Middle frontal gyrus (tissue), 1 donor: ENCODE measurements at regions not wholly inside any gene's neighbourhood (a gene's known extent, or its start where the extent isn't known, plus 50 kb on each side); places are given as distances from the start of the nearest gene placed in this dataset.
"Not testable (repeated sequence)": the region's sequence is repeated elsewhere in the genome, so short reads cannot be mapped to it uniquely, and the experiment has no call there.

ENCODE experiments used
- DNase-seq: peaks from one replicate; pipeline ENCODE4 v3.0.0-alpha.2; 2015; ENCODE audit warnings: low spot score; ENCODE audit errors: extremely low spot score

DNA sequence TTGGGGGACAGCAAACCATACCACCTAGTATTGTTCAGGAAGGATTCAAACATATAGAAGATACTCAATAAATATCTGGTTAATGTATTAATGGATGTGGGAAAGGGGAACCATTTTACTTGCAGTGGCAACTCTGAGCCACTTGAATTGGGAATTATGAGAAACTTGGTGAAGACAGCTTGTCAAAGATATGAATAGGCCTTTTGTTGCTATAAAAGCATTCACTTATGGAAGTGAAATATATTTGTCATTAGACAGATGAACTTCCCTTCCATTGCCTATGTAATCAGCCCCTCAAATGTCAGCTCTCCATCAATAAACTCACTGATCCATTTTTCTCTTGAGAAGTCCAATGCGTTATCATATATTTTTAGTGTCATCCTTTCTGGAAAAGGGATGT lies 56.1 kb downstream of the GPR85 start:
- DNase-seq: no peak

DNA sequence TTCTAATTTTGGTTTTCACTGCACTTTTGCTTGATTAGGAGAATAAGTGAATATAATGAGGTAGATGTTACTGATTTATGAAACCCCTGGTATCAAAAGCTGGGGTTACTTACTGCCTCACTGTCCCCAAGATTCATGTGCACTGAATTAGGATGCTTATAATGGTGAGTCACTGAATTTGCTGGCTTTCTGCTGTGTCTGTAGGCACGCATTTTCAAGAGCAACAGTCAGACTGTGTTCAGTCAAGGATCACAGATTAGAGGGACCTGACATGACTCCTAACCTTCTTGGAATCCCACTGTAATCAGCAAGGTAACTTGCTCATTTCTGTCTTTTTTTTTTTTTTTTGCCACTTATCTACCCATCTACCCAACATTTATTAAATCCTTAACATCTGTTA lies 59.7 kb downstream of the GPR85 start:
- no peak for DNase-seq

DNA sequence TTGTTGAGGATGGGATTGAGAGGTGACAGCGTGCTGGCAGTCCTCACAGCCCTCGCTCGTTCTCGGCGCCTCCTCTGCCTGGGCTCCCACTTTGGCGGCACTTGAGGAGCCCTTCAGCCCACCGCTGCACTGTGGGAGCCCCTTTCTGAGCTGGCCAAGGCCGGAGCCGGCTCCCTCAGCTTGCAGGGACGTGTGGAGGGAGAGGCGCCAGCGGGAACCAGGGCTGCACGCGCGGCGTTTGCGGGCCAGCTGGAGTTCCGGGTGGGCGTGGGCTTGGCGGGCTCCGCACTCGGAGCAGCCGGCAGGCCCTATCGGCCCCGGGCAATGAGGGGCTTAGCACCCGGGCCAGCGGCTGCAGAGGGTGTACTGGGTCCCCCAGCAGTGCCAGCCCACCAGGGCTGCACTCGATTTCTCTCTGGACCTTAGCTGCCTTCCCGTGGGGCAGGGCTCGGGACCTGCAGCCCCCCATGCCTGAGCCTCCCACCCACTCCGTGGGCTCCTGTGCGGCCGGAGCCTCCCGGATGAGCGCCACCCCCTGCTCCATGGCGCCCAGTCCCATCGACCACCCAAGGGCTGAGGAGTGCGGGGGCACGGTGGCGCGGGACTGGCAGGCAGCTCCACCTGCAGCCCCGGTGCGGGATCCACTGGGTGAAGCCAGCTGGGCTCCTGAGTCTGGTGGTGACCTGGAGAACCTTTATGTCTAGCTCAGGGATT lies 69.3 kb downstream of the GPR85 start:
- DNase-seq: not testable (repeated sequence)

DNA sequence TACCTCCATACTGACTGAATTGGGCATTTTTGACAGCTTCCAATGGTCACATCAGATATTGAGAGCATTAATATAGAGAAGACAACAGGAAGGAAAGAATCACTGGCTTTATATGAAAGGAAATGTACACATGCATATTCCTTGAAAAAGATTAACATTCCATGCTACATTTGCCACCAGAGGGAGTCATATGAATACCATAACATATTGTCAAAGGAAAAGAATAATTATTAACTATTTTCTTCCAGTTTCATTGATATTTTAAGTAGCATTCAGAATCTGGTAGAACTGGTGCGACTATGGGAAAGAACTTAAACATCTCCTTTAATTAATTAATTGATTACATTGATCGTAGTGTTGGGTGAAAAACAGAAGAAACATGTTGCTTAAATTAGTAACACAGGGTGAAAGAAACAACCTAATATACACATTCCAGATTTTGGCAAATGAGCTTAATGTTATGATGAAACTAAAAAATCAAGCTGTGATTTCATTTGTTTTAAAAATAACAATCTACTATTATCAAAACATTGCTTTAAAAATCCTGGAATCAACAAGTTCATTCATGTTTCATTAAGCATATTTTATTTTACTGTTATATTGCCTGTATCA lies 71.5 kb downstream of the GPR85 start:
- DNase-seq: peak; percentile 27

DNA sequence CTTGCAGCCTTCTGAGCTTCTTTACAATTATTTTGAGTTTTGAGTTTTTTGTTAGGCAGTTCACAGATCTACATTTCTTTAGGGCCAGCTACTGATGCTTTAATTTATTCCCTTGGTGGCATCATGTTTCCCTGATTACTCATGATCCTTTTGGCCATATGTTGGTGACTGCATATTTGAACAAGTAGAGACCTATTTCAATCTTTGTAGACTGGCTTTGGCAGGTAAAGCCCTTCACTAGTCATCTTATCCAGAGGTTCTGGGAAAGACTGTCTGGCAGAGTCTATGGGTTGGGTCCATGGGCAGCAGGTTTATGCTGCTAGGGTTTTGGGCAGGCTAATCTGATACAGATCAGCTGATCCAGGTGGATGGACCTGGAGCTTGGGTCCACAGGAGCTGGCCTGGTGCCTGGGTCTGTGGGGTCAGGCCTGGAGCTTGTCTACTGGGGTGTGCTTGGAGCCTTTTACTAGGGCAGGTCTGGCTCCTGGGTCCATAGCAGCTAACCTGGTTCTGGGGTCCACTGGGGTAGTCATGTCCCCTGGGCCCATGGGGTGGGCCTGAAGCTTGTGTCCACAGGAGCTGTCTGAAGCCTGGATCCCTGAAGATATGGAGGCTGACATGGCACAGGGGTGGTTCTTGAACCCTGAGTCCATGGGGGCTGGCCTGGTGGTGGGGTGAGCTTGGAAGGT lies 72.7 kb downstream of the GPR85 start:
- DNase-seq: no peak

DNA sequence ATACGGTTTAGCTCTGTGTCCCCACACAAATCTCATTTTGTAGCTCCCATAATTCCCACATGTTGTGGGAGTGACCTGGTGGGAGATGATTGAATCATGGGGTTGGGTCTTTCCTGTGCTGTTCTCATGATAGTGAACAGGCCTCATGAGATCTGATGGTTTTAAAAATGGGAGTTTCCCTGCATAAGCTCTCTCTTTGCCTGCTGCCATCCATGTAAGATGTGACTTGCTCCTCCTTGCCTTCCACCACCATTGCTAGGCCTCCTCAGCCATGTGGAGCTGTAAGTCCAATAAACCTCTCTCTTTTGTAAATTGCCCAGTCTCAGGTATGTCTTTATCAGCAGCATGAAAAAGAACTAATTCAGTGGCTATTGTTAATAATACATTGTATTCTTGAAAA lies 73.8 kb downstream of the GPR85 start:
- not testable (repeated sequence) for DNase-seq

DNA sequence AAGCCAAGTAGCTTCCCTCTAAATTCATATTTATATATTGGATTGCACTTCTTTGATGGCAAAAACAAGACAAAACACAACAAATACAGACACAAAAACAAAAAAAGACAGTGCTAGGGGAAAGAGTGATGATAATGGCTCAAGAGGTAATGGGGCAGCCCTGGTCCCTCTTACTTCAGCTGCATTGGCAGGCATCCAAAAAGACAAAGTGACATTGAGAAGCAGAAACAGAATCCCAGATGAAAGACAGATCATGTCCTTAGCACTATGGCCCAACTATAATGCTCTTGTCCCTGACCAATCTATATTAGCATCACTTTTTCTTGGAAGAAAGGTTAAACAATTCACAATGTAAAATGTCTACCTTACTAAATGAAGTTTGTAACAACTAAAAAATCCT lies 76.2 kb downstream of the GPR85 start:
- no peak for DNase-seq

DNA sequence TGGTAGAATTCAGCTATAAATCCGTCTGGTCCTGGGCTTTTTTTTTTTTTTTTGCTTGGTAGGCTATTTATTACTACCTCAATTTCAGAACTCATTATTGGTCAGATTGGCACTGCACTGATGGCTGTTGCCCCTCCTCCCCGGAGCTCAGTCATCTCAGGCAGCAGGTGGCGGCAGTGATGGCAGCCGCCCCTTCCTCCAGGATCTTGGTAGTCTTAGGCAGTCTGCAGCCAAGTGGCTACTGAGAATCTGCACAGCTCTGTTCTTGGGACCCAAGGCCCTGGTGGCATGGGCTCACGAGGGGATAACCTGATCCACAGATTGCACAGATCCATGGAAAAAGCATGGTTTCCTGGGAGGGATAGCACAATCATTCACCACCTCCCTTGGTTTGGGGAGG lies 77.9 kb downstream of the GPR85 start:
- no peak for DNase-seq

DNA sequence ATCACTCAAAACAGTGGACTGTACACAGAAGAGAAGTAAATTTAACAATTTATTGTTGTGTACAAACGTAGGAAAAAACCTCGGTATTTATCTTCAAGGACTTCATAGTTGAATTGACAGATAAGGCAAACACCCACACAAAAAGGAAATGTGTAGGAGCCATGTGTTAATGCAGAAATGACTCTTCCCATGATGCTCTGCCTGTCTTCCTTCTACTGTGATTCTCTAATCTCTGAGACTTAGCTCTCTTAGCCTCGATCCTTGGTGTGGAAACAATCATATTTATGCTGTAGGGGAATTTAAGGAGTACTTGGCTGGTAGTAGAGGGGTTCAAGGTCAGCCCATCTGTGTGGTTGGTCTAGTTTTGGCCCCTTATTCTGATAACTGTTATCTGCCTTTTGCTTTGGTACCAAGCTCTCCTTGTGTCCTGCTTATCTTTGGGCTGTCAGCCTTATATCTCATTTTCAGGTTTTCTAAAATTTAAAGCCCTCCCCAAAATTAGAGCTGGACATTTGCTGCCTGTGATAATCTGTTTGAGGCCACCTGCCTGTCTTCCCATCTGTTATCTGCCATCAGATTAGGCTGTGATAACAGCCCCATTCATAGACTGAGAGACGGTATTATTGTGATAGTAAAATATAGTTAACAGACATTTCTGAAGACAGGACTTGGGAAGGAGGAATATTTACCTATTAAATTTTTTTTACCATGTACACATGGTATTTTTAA lies 81.7 kb downstream of the GPR85 start:
- DNase-seq: no peak

DNA sequence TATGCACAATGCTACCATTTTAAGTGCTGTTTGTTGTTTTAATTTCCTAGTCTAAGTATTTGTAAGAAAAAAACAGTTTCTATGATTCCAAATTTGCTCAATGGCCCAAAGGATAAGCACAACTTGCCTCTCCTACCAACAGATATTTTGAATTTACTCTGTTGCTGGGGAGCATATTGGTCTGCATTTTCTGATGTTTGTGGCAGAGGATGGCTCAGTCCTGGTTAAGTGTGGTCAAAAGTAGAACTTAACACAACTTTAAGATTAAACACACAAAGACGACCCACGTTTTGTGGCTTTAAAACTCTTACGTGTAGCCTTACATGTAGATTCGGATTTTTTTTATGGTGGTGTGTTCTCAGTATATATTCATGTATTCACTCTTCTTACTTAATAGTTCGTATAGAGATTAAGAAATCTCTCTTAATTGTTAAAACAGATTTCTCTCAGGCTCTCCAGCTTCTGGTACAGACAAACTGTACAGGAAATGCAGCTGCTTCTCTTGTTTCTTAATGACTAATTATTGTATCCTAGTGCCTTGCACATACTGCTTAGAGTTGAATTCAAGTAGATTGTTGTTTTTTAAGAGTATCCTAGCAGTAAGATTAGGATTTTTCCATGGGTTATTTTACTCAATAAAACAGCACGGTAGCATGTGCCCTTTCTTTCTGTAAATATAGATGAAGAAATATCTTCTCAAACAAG lies 86.2 kb downstream of the GPR85 start:
- no peak for DNase-seq

DNA sequence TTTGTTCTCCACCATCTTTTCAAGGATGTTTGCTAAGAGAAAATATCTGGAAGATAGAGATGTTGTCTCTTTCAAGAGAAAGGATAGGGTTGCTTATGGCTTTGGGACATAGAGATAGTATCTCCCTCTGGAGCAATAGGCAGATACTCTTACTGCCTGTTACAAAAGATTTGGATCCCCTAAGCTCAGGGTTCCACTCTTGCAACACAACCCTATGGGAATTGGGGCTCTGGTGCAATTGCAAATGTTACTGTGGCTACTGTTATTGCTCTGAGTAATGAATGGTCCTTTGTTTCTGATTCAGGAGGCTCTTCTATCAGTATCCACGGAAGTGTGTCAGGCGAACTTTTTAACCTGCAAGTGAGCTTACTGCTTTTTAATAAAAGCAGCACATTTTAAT lies 88.8 kb downstream of the GPR85 start:
- DNase-seq: no peak

DNA sequence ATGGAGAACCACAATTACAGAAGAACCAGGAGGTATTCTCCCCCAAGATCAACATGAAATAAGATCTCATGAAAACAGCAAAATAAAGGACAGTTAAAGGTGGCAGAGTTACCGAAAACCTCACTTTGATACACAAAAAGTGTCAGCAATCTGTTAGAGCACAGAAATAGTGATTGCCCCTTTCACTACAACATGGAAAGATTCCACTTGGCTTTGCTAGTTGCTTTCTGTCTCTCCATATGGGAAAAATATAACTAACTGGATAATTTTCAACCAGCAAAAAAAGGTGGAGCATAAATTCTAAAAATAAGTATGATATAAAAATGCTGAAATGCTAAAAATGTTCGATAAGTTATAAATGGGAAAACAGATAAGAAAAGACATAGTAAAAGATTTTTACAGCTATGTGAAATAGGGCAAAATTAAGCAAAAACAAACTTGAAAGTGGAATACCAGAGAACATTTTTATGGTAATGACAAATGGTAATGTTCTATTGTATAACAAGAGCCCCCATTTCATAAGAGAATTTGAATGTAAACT lies 90.2 kb downstream of the GPR85 start:
- no peak for DNase-seq

DNA sequence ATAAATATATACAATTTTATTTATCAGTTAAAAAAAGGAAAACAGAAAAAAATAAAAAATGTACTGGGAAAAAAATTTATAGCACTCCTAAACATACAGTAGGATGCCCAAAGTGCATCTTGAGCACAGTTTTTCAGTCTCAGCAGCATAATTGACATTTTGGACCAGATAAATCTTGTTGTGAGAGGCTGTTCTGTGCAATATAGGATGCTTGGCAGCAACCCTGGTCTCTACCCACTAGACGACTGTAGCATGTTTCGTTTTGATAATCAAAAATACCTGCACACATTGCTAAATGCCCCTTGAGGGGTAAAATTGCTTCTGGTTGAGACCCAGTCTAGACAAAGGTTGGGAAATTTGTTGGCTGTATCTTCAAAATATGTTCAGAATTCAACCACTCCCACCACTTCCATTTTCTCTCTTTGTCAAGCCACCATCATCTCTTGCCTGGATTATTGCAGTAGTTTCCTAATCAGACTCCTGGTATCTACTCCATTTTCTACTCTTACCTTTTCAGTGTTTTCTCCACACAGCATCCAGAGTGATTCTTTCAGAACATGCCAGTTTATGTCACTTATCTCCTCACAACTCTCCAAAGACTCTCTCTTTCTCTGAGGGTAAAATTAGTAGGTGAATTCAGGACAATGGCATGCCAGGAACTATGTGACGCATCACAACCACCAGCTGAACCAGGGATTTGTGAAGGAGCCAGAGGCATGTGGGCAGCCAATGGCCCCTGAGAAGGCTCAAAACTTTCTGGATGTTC lies 91.4 kb downstream of the GPR85 start:
- no peak for DNase-seq

DNA sequence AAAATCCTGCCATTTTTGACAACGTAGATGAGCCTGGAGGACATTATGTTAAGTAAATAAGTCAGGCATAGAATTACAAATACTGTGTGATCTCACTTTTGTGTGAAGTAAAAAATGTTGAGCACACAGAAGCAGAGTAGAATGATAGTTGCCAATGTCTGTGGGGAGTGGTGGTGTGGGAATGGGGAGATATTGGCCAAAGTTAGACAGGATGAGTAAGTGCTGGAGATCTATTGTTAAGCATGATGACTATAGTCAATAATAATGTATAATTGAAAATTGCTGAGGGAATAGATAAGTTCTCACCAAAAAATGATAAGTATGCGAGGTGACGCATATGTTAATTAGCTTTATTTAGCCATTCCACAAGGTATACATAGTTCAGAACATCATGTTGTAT lies 92.0 kb downstream of the GPR85 start:
- no peak for DNase-seq

DNA sequence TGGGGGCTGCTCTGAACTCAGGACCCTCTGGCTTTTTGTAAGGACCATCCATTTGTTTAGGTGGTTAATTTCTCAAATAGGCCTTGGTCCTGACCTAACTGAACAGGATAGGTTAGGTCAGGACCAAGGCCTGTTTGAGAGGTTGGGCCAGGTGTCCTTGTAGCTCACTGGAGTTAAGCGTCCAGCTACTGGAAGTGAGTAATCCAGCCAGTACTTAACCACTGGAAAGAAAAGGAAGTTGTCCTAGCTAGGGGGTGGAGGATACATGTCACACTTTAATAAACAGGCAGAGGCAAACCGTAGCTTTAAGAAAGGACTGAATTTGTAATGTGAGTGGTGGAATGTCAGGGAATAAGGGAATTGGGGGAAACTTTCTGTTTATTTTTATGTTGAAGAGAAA lies 96.0 kb downstream of the GPR85 start:
- DNase-seq: no peak

DNA sequence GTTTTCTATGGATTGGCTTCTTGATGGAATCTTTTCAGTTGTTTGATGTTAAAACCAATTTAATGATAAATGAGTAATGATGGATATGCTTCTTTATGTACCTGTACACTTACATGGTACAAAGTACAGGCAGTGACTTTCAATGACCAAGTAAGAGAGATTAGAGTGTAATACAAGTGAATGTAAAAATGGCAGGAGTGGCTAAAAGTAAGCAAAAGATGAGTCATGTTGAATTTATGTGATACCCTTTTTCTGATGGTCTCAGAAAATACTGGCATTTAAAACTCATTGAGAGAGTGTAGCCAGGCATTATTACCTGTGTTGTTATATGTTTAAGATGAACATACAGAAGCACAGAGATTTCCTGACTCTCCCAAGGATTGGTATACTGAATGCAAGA lies 97.1 kb downstream of the GPR85 start:
- DNase-seq: no peak

DNA sequence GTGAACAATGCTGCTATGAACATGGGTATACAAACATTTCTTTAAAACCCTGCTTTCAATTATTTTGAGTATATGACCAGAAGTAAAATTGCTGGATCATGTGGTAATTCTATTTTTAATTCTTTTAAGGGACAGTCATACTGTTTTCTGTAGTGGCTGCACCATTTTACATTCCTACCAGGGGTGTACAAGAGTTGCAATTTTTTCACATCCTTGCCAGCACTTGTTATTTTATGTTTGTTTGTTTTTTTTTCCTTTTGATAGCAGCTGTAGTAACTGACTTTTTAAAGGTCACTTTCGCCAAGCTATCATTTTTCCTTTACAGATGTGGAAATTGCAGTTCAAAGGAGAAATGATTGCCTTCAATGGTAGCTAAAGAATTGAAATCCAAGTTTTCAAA lies 99.5 kb downstream of the GPR85 start:
- no peak for DNase-seq

DNA sequence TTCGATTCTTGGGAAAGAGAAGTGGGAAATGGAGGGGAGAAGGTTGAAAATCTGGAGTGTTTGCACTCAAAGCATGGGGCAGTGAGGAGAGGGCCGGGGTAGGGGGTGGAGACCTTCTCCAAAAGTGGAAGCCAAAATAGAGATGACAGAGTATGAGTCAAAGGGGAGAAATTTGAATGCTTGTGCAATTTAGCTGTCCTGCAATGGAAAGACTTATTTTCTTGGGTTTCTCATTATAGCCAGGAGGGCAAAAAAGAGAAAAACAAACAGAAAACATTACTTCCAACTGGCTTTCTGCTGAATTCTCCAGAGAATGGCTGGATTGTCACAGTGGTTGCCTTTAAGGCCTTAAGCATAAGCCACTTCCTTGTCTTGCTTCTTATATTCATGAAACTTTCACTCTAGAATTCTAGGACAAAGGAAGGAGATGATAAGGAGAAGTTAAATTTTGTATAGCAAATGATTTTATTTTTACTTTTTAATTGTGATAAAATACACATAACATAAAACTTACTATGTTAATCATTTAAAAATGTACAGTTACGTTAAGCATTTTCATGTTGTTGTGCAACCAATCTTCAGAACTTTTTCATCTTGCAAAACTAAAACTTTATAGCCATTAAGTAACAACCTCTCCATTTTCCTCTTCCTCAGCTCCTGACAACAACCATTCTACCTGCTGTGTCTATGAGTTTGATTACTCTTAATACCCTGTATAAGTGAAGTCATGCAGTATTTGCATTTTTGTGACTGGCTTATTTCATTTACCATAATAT lies 100.2 kb downstream of the GPR85 start:
- no peak for DNase-seq

DNA sequence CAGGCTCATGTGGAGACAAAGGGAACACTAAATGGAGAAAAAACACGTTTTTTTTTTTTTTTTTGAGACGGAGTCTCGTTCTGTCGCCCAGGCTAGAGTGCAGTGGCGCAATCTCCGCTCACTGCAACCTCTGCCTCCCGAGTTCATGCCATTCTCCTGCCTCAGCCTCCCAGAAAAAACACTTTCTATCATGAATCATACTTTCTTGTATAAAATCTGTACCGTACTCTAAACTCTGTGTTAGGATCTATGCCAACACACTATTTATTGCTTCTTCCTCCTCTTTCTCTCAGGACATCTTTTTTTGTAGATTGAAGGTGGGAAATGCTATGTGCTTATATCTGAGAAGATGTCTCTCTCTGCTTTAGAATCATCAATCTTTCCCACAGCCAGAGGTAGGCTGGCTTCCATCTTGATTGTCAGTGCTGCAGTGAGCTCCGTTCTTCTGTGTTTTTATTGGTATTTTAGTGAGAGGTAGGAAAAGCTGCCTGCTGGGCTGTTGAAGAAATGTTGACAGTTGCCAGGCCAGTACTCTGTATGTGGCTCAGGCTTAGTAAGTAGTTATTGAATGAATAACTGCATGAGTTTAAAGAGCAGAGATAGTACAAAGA lies 101.1 kb downstream of the GPR85 start:
- DNase-seq: peak; percentile 8
